NT2/D1 (cell line): ENCODE measurements at regions not wholly inside any gene's neighbourhood (a gene's known extent, or its start where the extent isn't known, plus 50 kb on each side); places are given as distances from the start of the nearest gene placed in this dataset.

Source experiments
- SUZ12 ChIP-seq: IDR thresholded peaks from 2 replicates; pipeline ENCODE4 v1.6.1; 2011; ENCODE audit not compliant: insufficient read length, insufficient read depth; ENCODE audit errors: extremely low read depth
- YY1 ChIP-seq: IDR thresholded peaks from 2 replicates; pipeline ENCODE4 v1.6.1; 2011; ENCODE audit not compliant: insufficient read length, insufficient read depth
- ZNF274 ChIP-seq: IDR thresholded peaks from 2 replicates; pipeline ENCODE4 v1.6.1; 2011; ENCODE audit warnings: mild to moderate bottlenecking, low read depth, low read length

DNA sequence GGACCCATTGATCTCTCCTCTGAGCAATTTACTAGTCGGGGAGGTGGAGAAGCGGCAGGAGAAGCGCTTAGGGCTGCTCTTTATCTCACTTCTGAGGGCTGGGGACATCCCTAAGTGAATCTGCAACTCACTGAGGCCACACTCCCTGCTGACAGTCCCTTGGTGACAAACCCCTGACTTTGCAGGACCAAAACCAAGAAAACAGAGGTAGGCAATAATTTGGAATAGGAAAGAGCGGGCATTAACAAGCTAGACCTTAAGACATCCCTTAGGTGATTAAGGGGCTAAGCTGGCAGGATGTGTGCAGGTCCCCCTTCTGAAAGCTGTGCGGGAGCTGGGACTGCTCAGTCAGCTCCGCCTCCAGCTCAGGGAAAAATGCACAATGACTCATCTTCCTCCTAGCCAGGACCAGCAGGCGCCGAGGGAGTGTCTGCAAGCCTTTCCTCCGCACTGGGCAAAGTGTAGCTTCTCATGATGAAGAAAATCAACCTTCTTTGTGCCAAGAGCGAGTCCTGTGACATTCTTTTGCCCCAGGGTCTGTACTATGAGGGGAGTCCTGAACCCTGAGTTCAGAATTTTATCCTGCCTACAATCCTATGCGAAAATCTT is 63.3 kb downstream of the BOD1L2 start:
- no peak for TF ChIP-seq YY1
- no peak for TF ChIP-seq SUZ12
- no peak for TF ChIP-seq ZNF274
